Cardiac fibroblast (primary cell): ENCODE measurements at regions not wholly inside any gene's neighbourhood (a gene's known extent, or its start where the extent isn't known, plus 50 kb on each side); places are given as distances from the start of the nearest gene placed in this dataset.

Experiments
- DNase-seq, 2 donors: peaks; one replicate each; pipeline versions ENCODE4 v3.0.0 to v3.0.0-alpha.2; 2010; ENCODE audit warnings: low read depth in 2 of 2
- H3K4me3 ChIP-seq, 2 donors: replicated peaks in 1 of 2; 1 replicate in 1 of 2; 2 replicates in 1 of 2; pipeline ENCODE4 v1.5.1; 2011; ENCODE audit warnings: low read depth in 2 of 2, low read length in 2 of 2, mild to moderate bottlenecking in 2 of 2, moderate library complexity in 1 of 2
- TF ChIP-seq, protein P1 (sequence below): IDR thresholded peaks from one replicate; pipeline ENCODE4 v1.5.1; 2011; ENCODE audit warnings: low read depth, mild to moderate bottlenecking, low read length, inconsistent platforms

GRCh38 chr14:71449316-71450055, 482.7 kb upstream of the RGS6 start:
- TF ChIP-seq, protein P1, sequence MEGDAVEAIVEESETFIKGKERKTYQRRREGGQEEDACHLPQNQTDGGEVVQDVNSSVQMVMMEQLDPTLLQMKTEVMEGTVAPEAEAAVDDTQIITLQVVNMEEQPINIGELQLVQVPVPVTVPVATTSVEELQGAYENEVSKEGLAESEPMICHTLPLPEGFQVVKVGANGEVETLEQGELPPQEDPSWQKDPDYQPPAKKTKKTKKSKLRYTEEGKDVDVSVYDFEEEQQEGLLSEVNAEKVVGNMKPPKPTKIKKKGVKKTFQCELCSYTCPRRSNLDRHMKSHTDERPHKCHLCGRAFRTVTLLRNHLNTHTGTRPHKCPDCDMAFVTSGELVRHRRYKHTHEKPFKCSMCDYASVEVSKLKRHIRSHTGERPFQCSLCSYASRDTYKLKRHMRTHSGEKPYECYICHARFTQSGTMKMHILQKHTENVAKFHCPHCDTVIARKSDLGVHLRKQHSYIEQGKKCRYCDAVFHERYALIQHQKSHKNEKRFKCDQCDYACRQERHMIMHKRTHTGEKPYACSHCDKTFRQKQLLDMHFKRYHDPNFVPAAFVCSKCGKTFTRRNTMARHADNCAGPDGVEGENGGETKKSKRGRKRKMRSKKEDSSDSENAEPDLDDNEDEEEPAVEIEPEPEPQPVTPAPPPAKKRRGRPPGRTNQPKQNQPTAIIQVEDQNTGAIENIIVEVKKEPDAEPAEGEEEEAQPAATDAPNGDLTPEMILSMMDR: no peak
- DNase-seq: no peak
- no peak overlapping the region for H3K4me3 ChIP-seq

DNA sequence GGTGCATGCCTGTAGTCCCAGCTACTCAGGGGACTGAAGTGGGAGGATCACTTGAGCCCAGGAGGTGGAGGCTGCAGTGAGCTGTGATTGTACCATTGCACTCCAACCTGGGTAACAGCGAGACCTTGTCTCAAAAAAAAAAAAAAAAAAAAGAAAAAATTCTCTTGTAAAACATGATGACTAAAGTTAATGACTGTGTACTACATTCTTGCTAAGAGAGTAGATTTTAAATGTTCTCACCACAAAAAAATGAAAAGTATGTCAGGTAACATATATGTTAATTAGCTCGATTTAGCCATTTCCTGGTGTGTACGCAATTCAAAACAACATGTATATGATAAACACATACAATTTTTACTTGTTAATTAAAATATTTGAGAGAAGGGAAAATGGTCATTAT, 480.7 kb upstream of the RGS6 start:
- no peak for DNase-seq
- TF ChIP-seq, protein P1: no peak
- H3K4me3 ChIP-seq: no peak overlapping the region

- no peak overlapping the region for H3K4me3 ChIP-seq
- peak in 1 of 2 donors; percentile 60 for DNase-seq
- TF ChIP-seq, protein P1: no peak
Observed at GRCh38 chr14:71452539-71452938, 479.7 kb upstream of the RGS6 start.

- DNase-seq: peak in 1 of 2 donors; percentile 56
- no peak overlapping the region for H3K4me3 ChIP-seq
- TF ChIP-seq, protein P1: no peak
Observed at GRCh38 chr14:71452987-71453386, 479.2 kb upstream of the RGS6 start.

GRCh38 chr14:71454010-71454409, 478.2 kb upstream of the RGS6 start:
- no peak overlapping the region for H3K4me3 ChIP-seq
- TF ChIP-seq, protein P1: no peak
- no peak for DNase-seq

DNA sequence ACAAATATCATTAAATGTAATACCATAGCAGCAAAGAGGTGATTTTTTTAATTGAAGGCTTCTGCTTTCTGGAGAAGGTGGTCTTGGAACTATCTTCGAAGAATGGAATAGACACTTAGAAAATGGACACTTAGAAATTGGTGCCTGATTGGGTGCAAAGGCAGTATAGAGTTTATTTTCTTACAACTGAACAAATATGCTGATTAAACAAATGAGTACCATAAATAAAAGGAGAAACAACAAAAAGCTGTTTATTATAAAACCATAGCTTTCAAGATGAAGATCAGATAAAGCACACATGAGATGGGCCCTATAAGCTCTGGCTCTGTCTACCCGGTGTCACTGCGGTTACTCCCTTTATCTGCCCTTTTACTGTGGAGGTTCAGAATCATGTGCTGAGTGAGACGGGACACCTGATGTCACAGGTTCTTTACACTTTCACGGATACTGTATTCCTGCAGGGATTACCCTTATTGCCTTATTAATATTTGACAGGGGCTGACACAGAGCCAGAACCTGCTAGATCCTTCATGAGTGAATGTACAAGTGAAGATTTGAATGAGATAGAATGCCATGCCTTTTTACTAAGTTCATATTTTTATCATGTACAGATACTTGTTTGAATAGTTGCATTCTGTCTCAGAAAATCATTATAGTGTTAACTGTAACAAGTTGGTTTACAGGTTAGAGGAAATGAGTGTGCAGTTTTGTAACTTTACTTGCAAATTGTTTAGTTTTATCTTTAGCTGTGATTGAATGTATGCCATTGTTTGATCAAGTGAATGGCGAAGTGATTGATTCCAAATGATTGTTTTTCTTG, 477.5 kb upstream of the RGS6 start:
- H3K4me3 ChIP-seq: no peak overlapping the region
- DNase-seq: no peak
- TF ChIP-seq, protein P1: no peak
